ENCODE measurements at regions not wholly inside any gene's neighbourhood (a gene's known extent, or its start where the extent isn't known, plus 50 kb on each side); places are given as distances from the start of the nearest gene placed in this dataset.

DNA sequence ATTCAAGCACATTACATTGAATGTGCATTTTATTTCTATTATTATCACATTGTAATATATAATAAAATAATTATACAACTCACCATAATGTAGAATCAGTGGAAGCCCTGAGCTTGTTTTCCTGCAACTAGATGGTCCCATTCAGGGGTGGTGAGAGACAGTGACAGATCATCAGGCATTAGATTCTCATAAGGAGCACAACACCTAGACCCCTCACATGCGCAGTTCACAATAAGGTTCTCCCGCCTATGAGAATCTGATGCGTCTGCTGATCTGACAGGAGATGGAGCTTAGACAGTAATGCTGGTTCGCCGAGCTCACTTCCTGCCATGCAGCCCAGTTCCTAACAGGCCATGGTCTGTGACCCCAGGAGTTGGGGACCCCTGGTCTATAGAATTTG lies 96.7 kb upstream of the RBBP6 start (continued):
- no peak for TF ChIP-seq RXRA (IDR thresholded peaks at IDR 0.05; ENCODE audit: insufficient read depth, low read depth, low read length)

DNA sequence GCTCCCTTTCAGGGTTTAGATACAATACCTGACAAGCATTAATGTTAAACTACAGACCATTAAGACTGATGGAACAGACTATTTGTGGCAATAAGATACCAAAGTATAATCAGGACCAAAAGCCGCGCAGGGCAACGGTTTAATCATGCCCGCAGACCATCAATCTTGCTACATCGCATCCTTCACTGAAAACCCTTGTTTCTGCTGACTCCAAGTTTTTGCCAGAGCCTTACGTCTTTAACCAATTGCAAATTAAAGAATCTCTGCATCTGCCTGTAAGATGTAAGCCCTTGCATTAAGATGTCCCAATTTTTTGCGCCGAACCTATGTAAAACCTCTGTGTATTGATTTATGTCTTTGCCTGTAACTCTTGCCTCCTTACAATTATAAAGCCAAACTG lies 94.2 kb upstream of the RBBP6 start:
- Histone ChIP-seq H4K8ac (ENCODE audit: extremely low read depth, insufficient read depth, low read length) (no peak overlapping the region), H3K4me2 (ENCODE audit: insufficient read depth in 1 of 2, low read depth in 2 of 2, low read length in 2 of 2) (no peak overlapping the region), H2BK15ac (ENCODE audit: low read length) (no peak overlapping the region), H3K4me3 (ENCODE audit: extremely low read depth in 1 of 4, insufficient read depth in 2 of 4, low read depth in 3 of 4, low read length in 4 of 4) (no peak overlapping the region), H4K5ac (ENCODE audit: insufficient read length, low read depth, low read length) (no peak overlapping the region), H4K91ac (replicated peaks; ENCODE audit: insufficient read length, low read length) (no peak overlapping the region), H4K20me1 (replicated peaks in 1 of 2; ENCODE audit: control insufficient read depth in 1 of 2, insufficient read depth in 2 of 2, low read length in 2 of 2) (no peaks in the 10 kb centered on the region), H3K18ac (ENCODE audit: extremely low read depth, low read length) (no peak overlapping the region), H3K23me2 (ENCODE audit: low read depth, low read length) (no peaks in the 10 kb centered on the region), H3K27me3 (replicated peaks in 1 of 4; ENCODE audit: control insufficient read depth in 3 of 4, extremely low read depth in 1 of 4, insufficient read depth in 3 of 4, low read length in 3 of 4) (no peaks in the 10 kb centered on the region), H3K79me2 (ENCODE audit: control insufficient read depth in 1 of 2, insufficient read depth in 2 of 2, low read length in 2 of 2) (no peaks in the 10 kb centered on the region), H3K9me3 (ENCODE audit: insufficient read depth in 2 of 2, low read depth in 1 of 2, low read length in 1 of 2) (peaks cover 9 to 12% of the 10 kb centered on the region in 2 experiments), H2BK120ac (replicated peaks; ENCODE audit: low read depth, low read length) (no peak overlapping the region), H2BK20ac (ENCODE audit: low read length) (0 out of 2 replicates have a peak overlapping the region, but pooled peaks have one; percentile 43), H3K23ac (ENCODE audit: insufficient read length) (no peak overlapping the region), H3K79me1 (ENCODE audit: low read depth, low read length) (no peaks in the 10 kb centered on the region), H3K4ac (replicated peaks; ENCODE audit: insufficient read length, low read depth, low read length) (no peak overlapping the region), H3K27ac (ENCODE audit: low read depth, low read length) (no peak overlapping the region), H2BK12ac (ENCODE audit: low read depth, low read length) (no peak overlapping the region), H2AK5ac (ENCODE audit: low read depth, low read length) (no peak overlapping the region), H3K9ac (replicated peaks in 1 of 4; ENCODE audit: extremely low read depth in 1 of 4, low read depth in 3 of 4, low read length in 3 of 4) (no peak overlapping the region), H2AFZ (ENCODE audit: low read length) (no peak overlapping the region), H3K14ac (ENCODE audit: insufficient read length) (no peak overlapping the region), H2BK5ac (ENCODE audit: low read depth, low read length) (no peak overlapping the region), H3K56ac (replicated peaks; ENCODE audit: insufficient read length, low read depth, low read length) (no peak overlapping the region), H3K36me3 (ENCODE audit: control insufficient read depth in 2 of 4, insufficient read depth in 4 of 4, low read length in 3 of 4) (no peaks in the 10 kb centered on the region), H3K4me1 (replicated peaks in 1 of 4; ENCODE audit: control insufficient read depth in 3 of 4, insufficient read depth in 4 of 4, low read length in 3 of 4) (no peaks in the 10 kb centered on the region; a peak in 2 of 7 replicates)
- no peak for FAIRE-seq
- DNase-seq (ENCODE audit: low read depth in 1 of 2, low spot score in 2 of 2) = no peak
- POLR2A ChIA-PET (ENCODE audit: partially characterized antibody) = no interaction called here
- CTCF ChIA-PET (ENCODE audit: partially characterized antibody) = no interaction called here
- 90% methylated on average over 8 of the region's 8 CpGs; no CpG with 5 or more reads in 1 of the 2 experiments for WGBS, 2 experiments (ENCODE audit: extremely low coverage in 1 of 2, insufficient coverage in 1 of 2, insufficient read length in 1 of 2, insufficient replicate concordance in 2 of 2, low coverage in 1 of 2, low lambda C conversion rate in 2 of 2, missing lambda C conversion rate in 1 of 2)
- TF ChIP-seq, protein P1, sequence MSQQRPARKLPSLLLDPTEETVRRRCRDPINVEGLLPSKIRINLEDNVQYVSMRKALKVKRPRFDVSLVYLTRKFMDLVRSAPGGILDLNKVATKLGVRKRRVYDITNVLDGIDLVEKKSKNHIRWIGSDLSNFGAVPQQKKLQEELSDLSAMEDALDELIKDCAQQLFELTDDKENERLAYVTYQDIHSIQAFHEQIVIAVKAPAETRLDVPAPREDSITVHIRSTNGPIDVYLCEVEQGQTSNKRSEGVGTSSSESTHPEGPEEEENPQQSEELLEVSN (IDR thresholded peaks at IDR 0.05) = no peak
- no peak for TF ChIP-seq TCF12 (IDR thresholded peaks at IDR 0.05; ENCODE audit: low read depth, low read length)
- TF ChIP-seq CEBPB (IDR thresholded peaks at IDR 0.05; ENCODE audit: low read depth, low read length) = no peak
- no peak for TF ChIP-seq GTF2F1 (IDR thresholded peaks at IDR 0.05; ENCODE audit: borderline replicate concordance, low read depth, low read length)
- no peak for TF ChIP-seq SIRT6 (IDR thresholded peaks at IDR 0.05; ENCODE audit: low read length)
- TF ChIP-seq TAF7 (optimal IDR thresholded peaks at IDR 0.05; ENCODE audit: borderline replicate concordance, low read depth, low read length) = no peak
- no peak for TF ChIP-seq CHD1 (IDR thresholded peaks at IDR 0.05; ENCODE audit: low read depth, low read length)
- no peak for TF ChIP-seq SIN3A (conservative IDR thresholded peaks at IDR 0.05 in 1 of 2, IDR thresholded peaks at IDR 0.05 in 1 of 2; ENCODE audit: low read depth in 1 of 2, low read length in 2 of 2)
- no peak for TF ChIP-seq EP300 (IDR thresholded peaks at IDR 0.05; ENCODE audit: borderline replicate concordance in 1 of 2, low read depth in 2 of 2, low read length in 2 of 2)
- TF ChIP-seq FOSL1 (IDR thresholded peaks at IDR 0.05; ENCODE audit: insufficient read depth, low read depth, low read length) = no peak
- TF ChIP-seq, protein P2, sequence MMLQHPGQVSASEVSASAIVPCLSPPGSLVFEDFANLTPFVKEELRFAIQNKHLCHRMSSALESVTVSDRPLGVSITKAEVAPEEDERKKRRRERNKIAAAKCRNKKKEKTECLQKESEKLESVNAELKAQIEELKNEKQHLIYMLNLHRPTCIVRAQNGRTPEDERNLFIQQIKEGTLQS (IDR thresholded peaks at IDR 0.05; ENCODE audit: insufficient read depth, low read depth, low read length) = no peak

All from H1 (cell line).